ENCODE measurements at regions not wholly inside any gene's neighbourhood (a gene's known extent, or its start where the extent isn't known, plus 50 kb on each side); places are given as distances from the start of the nearest gene placed in this dataset.
"Not testable (repeated sequence)": the region's sequence is repeated elsewhere in the genome, so short reads cannot be mapped to it uniquely, and the experiment has no call there.

- TF ChIP-seq CTCF (IDR thresholded peaks at IDR 0.05; ENCODE audit: insufficient read depth, low read length, poor library complexity, severe bottlenecking); EZH2phosphoT487 (conservative IDR thresholded peaks at IDR 0.05; ENCODE audit: low read length): not testable (repeated sequence)
Measured at GRCh38 chr21:9836547-9836946, 684.8 kb upstream of the TPTE start.
